Activated T-cell treated with anti-CD3 and anti-CD28 coated beads, Interleukin-2, amount 50 U/mL, for 24 hours (primary cell): ENCODE measurements at regions not wholly inside any gene's neighbourhood (a gene's known extent, or its start where the extent isn't known, plus 50 kb on each side); places are given as distances from the start of the nearest gene placed in this dataset.

Experiments used
- DNase-seq: peaks from one replicate; pipeline ENCODE4 v3.0.0-alpha.2; 2020
- H3K27ac Mint-ChIP-seq: 2 replicates; pipeline ENCODE4 v1.8.0; 2020; ENCODE audit warnings: mild to moderate bottlenecking, mixed read lengths
- H3K27me3 Mint-ChIP-seq: 2 replicates; pipeline ENCODE4 v1.8.0; 2020; ENCODE audit warnings: mixed read lengths
- H3K36me3 Mint-ChIP-seq: 2 replicates; pipeline ENCODE4 v1.8.0; 2020; ENCODE audit warnings: low read depth, mixed read lengths
- H3K4me1 Mint-ChIP-seq: 2 replicates; pipeline ENCODE4 v1.8.0; 2020; ENCODE audit warnings: low read depth, mixed read lengths
- H3K4me3 Mint-ChIP-seq: 2 replicates; pipeline ENCODE4 v1.8.0; 2020; ENCODE audit warnings: mild to moderate bottlenecking, moderate library complexity, mixed read lengths
- H3K9me3 Mint-ChIP-seq: 2 replicates; pipeline ENCODE4 v1.8.0; 2020; ENCODE audit warnings: mixed read lengths

- DNase-seq: no peak
- H3K4me1 Mint-ChIP-seq: no peaks in the 10 kb centered on the region
- no peak overlapping the region for H3K4me3 Mint-ChIP-seq
- H3K27ac Mint-ChIP-seq: no peak overlapping the region
- H3K9me3 Mint-ChIP-seq: peaks cover 3% of the 10 kb centered on the region
- no peaks in the 10 kb centered on the region for H3K36me3 Mint-ChIP-seq
- H3K27me3 Mint-ChIP-seq: no peaks in the 10 kb centered on the region
These were observed 1161.2 kb upstream of the SEL1L start for GRCh38 chr14:82694820-82695219.

- Mint-ChIP-seq H3K4me3 (no peak overlapping the region), H3K27ac (no peak overlapping the region), H3K4me1 (no peaks in the 10 kb centered on the region), H3K36me3 (no peaks in the 10 kb centered on the region), H3K9me3 (peaks cover 13% of the 10 kb centered on the region), H3K27me3 (no peaks in the 10 kb centered on the region)
- DNase-seq: no peak
These were observed 1170.6 kb upstream of the SEL1L start for GRCh38 chr14:82704218-82704617.

- no peaks in the 10 kb centered on the region for H3K27me3 Mint-ChIP-seq
- H3K9me3 Mint-ChIP-seq: no peaks in the 10 kb centered on the region
- H3K4me3 Mint-ChIP-seq: no peak overlapping the region
- H3K36me3 Mint-ChIP-seq: no peaks in the 10 kb centered on the region
- DNase-seq: no peak
- no peak overlapping the region for H3K27ac Mint-ChIP-seq
- H3K4me1 Mint-ChIP-seq: no peaks in the 10 kb centered on the region
These were observed 1176.7 kb upstream of the SEL1L start for GRCh38 chr14:82710267-82710841.

GRCh38 chr14:82719617-82720016 is 1186.0 kb upstream of the SEL1L start:
- no peaks in the 10 kb centered on the region for H3K36me3 Mint-ChIP-seq
- no peak for DNase-seq
- H3K27me3 Mint-ChIP-seq: no peaks in the 10 kb centered on the region
- no peak overlapping the region for H3K27ac Mint-ChIP-seq
- H3K4me3 Mint-ChIP-seq: no peak overlapping the region
- H3K9me3 Mint-ChIP-seq: peaks cover 7% of the 10 kb centered on the region
- no peaks in the 10 kb centered on the region for H3K4me1 Mint-ChIP-seq

DNA sequence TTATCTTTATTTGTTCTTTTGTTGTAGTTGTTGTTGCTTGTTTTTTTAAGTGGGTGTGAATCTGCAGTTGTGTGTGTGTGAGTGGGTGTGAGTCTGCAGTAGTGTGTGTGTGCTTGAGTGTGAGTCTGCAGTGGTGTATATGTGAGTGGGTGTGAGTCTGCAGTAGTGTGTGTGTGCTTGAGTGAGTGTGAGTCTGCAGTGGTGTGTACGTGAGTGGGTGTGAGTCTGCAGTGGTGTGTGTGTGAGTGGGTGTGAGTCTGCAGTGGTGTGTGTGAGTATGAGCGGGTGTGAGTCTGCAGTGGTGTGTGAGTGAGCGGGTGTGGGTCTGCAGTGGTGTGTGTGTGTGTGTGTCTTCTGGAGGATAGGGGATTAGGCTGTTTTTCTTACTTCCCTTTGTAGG is 1186.8 kb upstream of the SEL1L start:
- Mint-ChIP-seq H3K4me3 (no peak overlapping the region), H3K4me1 (no peaks in the 10 kb centered on the region), H3K27me3 (no peaks in the 10 kb centered on the region), H3K9me3 (peaks cover 12% of the 10 kb centered on the region), H3K27ac (no peak overlapping the region), H3K36me3 (no peaks in the 10 kb centered on the region)
- no peak for DNase-seq

- H3K4me3 Mint-ChIP-seq: no peak overlapping the region
- peaks cover 14% of the 10 kb centered on the region for H3K9me3 Mint-ChIP-seq
- no peaks in the 10 kb centered on the region for H3K4me1 Mint-ChIP-seq
- DNase-seq: no peak
- no peaks in the 10 kb centered on the region for H3K27me3 Mint-ChIP-seq
- no peaks in the 10 kb centered on the region for H3K36me3 Mint-ChIP-seq
- H3K27ac Mint-ChIP-seq: no peak overlapping the region
These were observed 1187.3 kb upstream of the SEL1L start for GRCh38 chr14:82720946-82721345.

- Mint-ChIP-seq H3K4me3 (no peak overlapping the region), H3K9me3 (peaks cover 26% of the 10 kb centered on the region), H3K4me1 (no peaks in the 10 kb centered on the region), H3K36me3 (no peaks in the 10 kb centered on the region), H3K27ac (no peak overlapping the region), H3K27me3 (no peaks in the 10 kb centered on the region)
- no peak for DNase-seq
These were observed 1190.7 kb upstream of the SEL1L start for GRCh38 chr14:82724316-82724715.

DNA sequence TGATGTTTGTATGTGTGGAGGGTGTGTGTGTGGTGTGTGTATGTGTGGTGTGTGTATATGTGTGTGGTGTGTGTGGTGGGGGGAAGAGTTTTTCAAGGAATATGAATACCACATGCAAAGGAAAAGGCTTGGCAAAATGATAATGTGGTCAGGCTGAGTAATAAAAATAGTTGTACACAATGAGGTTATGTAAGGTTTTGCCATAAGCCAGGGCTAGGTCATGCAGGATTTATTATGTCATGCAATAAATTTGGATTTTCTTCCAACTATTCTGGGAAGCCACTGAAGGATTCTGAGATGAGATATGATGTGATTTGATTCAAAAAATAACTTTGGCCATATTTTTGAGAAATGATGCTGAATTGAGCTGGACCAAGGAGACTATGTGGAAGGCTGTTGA is 1191.6 kb upstream of the SEL1L start:
- no peak for DNase-seq

DNA sequence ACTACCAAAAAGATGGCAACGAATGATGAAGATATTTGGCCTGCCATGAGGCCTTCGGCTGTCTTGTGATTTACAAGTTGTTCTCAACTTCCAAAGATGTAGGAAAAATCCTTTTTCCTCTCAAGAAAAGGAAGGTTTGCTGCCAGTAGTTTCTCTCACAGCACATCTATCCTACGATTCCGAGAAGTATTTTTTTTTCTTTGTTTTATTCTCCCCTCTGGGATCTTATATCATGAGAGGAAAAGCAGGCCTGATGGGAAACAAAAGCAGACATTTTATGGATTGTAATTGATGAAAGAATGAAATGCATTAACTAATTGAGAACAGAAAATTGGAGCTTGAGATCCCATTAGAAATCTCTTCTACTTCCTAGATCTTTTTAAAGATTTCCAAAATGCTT is 1197.9 kb upstream of the SEL1L start:
- H3K9me3 Mint-ChIP-seq: peaks cover 27% of the 10 kb centered on the region
- H3K27me3 Mint-ChIP-seq: no peaks in the 10 kb centered on the region
- no peak for DNase-seq
- no peaks in the 10 kb centered on the region for H3K4me1 Mint-ChIP-seq
- no peaks in the 10 kb centered on the region for H3K36me3 Mint-ChIP-seq
- H3K27ac Mint-ChIP-seq: no peak overlapping the region
- H3K4me3 Mint-ChIP-seq: no peak overlapping the region

More for the DNA sequence above, 1191.6 kb upstream of the SEL1L start:
- peaks cover 32% of the 10 kb centered on the region for H3K9me3 Mint-ChIP-seq
- no peaks in the 10 kb centered on the region for H3K4me1 Mint-ChIP-seq
- no peak overlapping the region for H3K27ac Mint-ChIP-seq
- H3K36me3 Mint-ChIP-seq: no peaks in the 10 kb centered on the region
- H3K27me3 Mint-ChIP-seq: no peaks in the 10 kb centered on the region
- H3K4me3 Mint-ChIP-seq: no peak overlapping the region

GRCh38 chr14:82740547-82740946 is 1206.9 kb upstream of the SEL1L start:
- Mint-ChIP-seq H3K36me3 (no peaks in the 10 kb centered on the region), H3K4me3 (no peak overlapping the region), H3K9me3 (peaks cover 14% of the 10 kb centered on the region), H3K27ac (no peak overlapping the region), H3K4me1 (no peaks in the 10 kb centered on the region), H3K27me3 (no peaks in the 10 kb centered on the region)
- DNase-seq: no peak

- Mint-ChIP-seq H3K4me3 (no peak overlapping the region), H3K27ac (no peak overlapping the region), H3K36me3 (no peaks in the 10 kb centered on the region), H3K4me1 (no peaks in the 10 kb centered on the region), H3K27me3 (no peaks in the 10 kb centered on the region), H3K9me3 (peaks cover 14% of the 10 kb centered on the region)
- DNase-seq: no peak
These were observed 1221.8 kb upstream of the SEL1L start for GRCh38 chr14:82755476-82755875.

DNA sequence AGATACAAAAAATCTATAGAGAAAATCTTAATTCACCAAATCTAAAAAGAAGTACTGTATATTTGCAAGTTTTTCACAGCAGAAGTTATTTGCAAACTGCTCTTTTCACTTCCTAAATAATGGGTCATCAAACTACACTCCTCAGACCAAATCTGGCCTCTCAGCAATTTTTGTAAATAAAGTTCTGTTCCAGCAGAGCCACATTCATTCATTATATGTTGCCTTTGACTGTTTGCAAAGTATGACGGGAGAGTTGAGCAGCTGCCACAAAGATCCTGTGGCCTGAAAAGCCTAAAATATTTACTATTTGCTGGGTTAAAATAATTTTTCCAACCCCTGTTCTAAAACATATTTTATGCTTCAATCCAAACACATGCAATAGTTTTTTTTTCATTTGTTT is 1222.3 kb upstream of the SEL1L start:
- Mint-ChIP-seq H3K27ac (no peak overlapping the region), H3K27me3 (no peaks in the 10 kb centered on the region), H3K4me1 (no peaks in the 10 kb centered on the region), H3K36me3 (no peaks in the 10 kb centered on the region), H3K4me3 (no peak overlapping the region), H3K9me3 (peaks cover 14% of the 10 kb centered on the region)
- DNase-seq: no peak

DNA sequence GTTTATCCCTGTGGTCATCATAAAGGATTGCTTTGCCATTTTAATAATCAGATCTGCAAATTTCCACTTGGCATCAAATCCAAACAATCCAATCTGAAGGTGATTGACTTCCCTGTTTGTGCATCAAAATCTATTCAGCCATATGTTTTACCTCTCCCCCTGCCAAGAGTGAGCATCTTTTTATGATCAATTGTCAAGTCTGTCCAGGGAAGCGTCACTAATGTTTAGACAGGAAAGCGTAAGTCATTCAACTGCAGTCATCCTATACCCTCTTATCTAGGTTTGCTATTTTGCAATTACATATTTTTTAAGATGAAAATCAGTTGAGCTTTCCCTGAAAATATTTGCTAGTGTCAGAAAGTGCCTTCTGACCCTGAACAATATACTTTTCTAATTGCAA is 1224.1 kb upstream of the SEL1L start:
- Mint-ChIP-seq H3K4me1 (no peaks in the 10 kb centered on the region), H3K9me3 (peaks cover 17% of the 10 kb centered on the region), H3K27me3 (no peaks in the 10 kb centered on the region), H3K4me3 (no peak overlapping the region), H3K27ac (no peak overlapping the region), H3K36me3 (no peaks in the 10 kb centered on the region)
- DNase-seq: no peak

DNA sequence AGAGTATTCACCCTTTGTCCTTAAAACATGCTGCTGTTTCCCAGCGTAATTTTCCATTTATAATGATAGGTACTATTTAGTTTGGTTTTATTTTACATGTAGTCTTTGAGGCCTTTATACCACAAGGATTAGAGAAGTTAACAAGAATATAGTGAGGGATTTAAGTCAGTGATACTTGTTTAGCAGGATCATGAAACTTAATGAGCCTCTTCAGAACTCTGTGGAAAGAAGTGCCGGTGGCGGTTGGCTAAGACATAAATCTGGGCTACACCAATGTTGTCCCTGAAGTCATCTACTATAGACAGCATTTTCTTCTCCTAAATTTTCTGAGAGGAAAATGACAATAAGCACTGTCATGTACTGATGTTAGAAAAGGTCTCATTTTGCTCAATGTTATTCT is 1226.0 kb upstream of the SEL1L start:
- no peak for DNase-seq
- H3K9me3 Mint-ChIP-seq: peaks cover 16% of the 10 kb centered on the region
- no peak overlapping the region for H3K27ac Mint-ChIP-seq
- H3K36me3 Mint-ChIP-seq: no peaks in the 10 kb centered on the region
- H3K4me3 Mint-ChIP-seq: no peak overlapping the region
- no peaks in the 10 kb centered on the region for H3K4me1 Mint-ChIP-seq
- H3K27me3 Mint-ChIP-seq: no peaks in the 10 kb centered on the region

DNA sequence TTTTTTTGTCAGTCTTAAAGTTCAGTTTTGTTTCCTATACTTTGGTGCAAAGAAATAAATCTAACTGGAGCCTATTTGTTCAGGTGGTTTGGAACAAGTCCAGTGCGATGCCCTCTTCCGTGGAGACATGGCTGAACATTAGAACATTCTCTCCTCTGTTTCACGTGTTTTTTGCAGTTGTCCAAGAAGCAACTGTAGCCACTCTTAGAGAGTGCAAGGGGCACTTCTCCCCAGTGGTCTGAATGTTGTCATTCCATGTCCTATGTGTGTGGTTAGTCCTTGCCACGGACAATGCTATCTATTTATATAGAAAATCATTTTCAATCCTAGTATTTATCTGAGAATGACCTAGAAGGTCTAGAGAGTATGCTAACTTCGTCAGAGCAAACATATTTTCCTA is 1232.5 kb upstream of the SEL1L start:
- no peak for DNase-seq
- Mint-ChIP-seq H3K4me1 (no peaks in the 10 kb centered on the region), H3K4me3 (no peak overlapping the region), H3K9me3 (peaks cover 16% of the 10 kb centered on the region), H3K27ac (no peak overlapping the region), H3K27me3 (no peaks in the 10 kb centered on the region), H3K36me3 (no peaks in the 10 kb centered on the region)

DNA sequence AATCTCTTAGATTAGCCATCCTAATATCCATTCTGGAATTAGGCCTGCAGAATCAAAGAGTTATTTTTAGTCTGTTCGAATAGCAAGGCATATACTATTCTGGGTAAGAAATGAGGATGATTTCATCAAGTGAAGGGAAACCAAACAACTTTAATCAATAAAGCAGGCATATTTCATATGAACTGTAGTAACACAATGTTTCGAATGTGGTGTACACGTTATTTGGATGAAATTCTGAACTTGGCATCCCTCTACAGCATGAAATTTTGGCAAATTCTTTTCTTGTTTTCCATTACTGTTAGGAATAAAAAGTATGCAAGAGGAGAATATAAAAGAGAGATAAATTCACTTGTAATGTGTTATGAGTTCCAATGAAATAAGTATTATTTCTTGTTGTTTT is 1233.3 kb upstream of the SEL1L start:
- H3K27me3 Mint-ChIP-seq: no peaks in the 10 kb centered on the region
- no peaks in the 10 kb centered on the region for H3K36me3 Mint-ChIP-seq
- no peaks in the 10 kb centered on the region for H3K4me1 Mint-ChIP-seq
- H3K9me3 Mint-ChIP-seq: peaks cover 19% of the 10 kb centered on the region
- no peak for DNase-seq
- no peak overlapping the region for H3K4me3 Mint-ChIP-seq
- no peak overlapping the region for H3K27ac Mint-ChIP-seq
